ENCODE measurements at regions not wholly inside any gene's neighbourhood (a gene's known extent, or its start where the extent isn't known, plus 50 kb on each side); places are given as distances from the start of the nearest gene placed in this dataset.

DNA sequence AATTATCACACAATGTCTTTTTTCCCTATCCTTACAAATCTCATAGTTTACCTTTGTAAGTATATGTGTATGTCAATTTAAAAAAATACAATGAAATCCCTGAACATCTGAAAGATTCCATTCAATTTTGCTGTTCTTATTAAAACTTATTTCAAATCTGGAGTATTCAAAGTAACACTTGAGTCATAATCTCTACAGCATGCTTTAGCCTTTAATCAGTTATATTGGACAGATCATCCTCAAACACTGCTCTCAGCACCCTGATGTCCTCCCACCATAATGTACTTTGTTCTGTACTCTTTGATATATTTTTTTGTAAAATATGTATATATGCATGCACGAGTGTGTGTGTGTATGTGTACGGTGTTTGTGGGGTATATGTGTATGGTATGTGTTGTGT lies 83.0 kb upstream of the RPS6KA2 start:
- Histone ChIP-seq H2BK5ac (ENCODE audit: low read depth, low read length, poor library complexity, severe bottlenecking) (no peak overlapping the region), H3K9ac (ENCODE audit: low read length) (no peak overlapping the region), H3K27me3 (ENCODE audit: control insufficient read depth in 1 of 2, insufficient read depth in 1 of 2, low read length in 2 of 2) (peaks cover 3 to 11% of the 10 kb centered on the region in 2 experiments), H3K27ac (ENCODE audit: low read length, poor library complexity, severe bottlenecking) (no peak overlapping the region), H2BK12ac (ENCODE audit: low read length in 2 of 2) (no peak overlapping the region), H3K23ac (ENCODE audit: low read length in 2 of 2) (no peak overlapping the region), H3K9me3 (ENCODE audit: control insufficient read depth, low read length) (peaks cover 4% of the 10 kb centered on the region), H3K36me3 (ENCODE audit: control insufficient read depth in 1 of 2, insufficient read depth in 2 of 2, low read depth in 1 of 2, low read length in 2 of 2) (no peaks in the 10 kb centered on the region), H3K4ac (ENCODE audit: low read depth in 1 of 2, low read length in 2 of 2) (no peak overlapping the region), H3K4me1 (ENCODE audit: control insufficient read depth, insufficient read depth, low read depth, low read length) (peaks cover 2% of the 10 kb centered on the region), H4K91ac (ENCODE audit: low read length) (no peak overlapping the region), H2BK120ac (ENCODE audit: low read depth, low read length) (no peak overlapping the region), H4K8ac (ENCODE audit: low read length) (no peak overlapping the region), H2AK5ac (ENCODE audit: low read length, severe bottlenecking) (no peak overlapping the region), H3K79me1 (replicated peaks; ENCODE audit: low read length, poor library complexity, severe bottlenecking) (no peaks in the 10 kb centered on the region), H3K4me3 (ENCODE audit: insufficient read depth in 1 of 2, low read depth in 1 of 2, low read length in 2 of 2) (no peak overlapping the region), H3K14ac (ENCODE audit: low read length in 2 of 2) (no peak overlapping the region), H2BK15ac (ENCODE audit: low read depth, poor library complexity, severe bottlenecking) (no peak overlapping the region), H3K18ac (ENCODE audit: low read depth in 1 of 2, low read length in 2 of 2) (no peak overlapping the region), H2AFZ (ENCODE audit: low read depth, low read length) (no peak overlapping the region), H3K4me2 (ENCODE audit: low read length, poor library complexity, severe bottlenecking) (no peak overlapping the region)
- WGBS, result 94% methylated on average over 2 of the region's 2 CpGs
- no peak for DNase-seq

- Histone ChIP-seq H2BK15ac (ENCODE audit: low read depth, poor library complexity, severe bottlenecking) (no peak overlapping the region), H2BK12ac (ENCODE audit: low read length in 2 of 2) (no peak overlapping the region), H2BK5ac (ENCODE audit: low read depth, low read length, poor library complexity, severe bottlenecking) (no peak overlapping the region), H3K14ac (ENCODE audit: low read length in 2 of 2) (no peak overlapping the region), H3K27me3 (ENCODE audit: control insufficient read depth in 1 of 2, insufficient read depth in 1 of 2, low read length in 2 of 2) (peaks cover 12 to 26% of the 10 kb centered on the region in 2 experiments), H3K4me2 (ENCODE audit: low read length, poor library complexity, severe bottlenecking) (no peak overlapping the region), H3K4ac (ENCODE audit: low read depth in 1 of 2, low read length in 2 of 2) (no peak overlapping the region), H3K4me1 (ENCODE audit: control insufficient read depth, insufficient read depth, low read depth, low read length) (peaks cover 2% of the 10 kb centered on the region), H3K18ac (ENCODE audit: low read depth in 1 of 2, low read length in 2 of 2) (no peak overlapping the region), H4K8ac (ENCODE audit: low read length) (no peak overlapping the region), H3K9me3 (ENCODE audit: control insufficient read depth, low read length) (peaks cover 4% of the 10 kb centered on the region), H4K91ac (ENCODE audit: low read length) (no peak overlapping the region), H3K4me3 (ENCODE audit: insufficient read depth in 1 of 2, low read depth in 1 of 2, low read length in 2 of 2) (no peak overlapping the region), H2AK5ac (ENCODE audit: low read length, severe bottlenecking) (no peak overlapping the region), H3K27ac (ENCODE audit: low read length, poor library complexity, severe bottlenecking) (no peak overlapping the region), H3K9ac (ENCODE audit: low read length) (no peak overlapping the region), H3K79me1 (replicated peaks; ENCODE audit: low read length, poor library complexity, severe bottlenecking) (no peaks in the 10 kb centered on the region), H3K23ac (ENCODE audit: low read length in 2 of 2) (no peak overlapping the region), H2BK120ac (ENCODE audit: low read depth, low read length) (no peak overlapping the region), H3K36me3 (ENCODE audit: control insufficient read depth in 1 of 2, insufficient read depth in 2 of 2, low read depth in 1 of 2, low read length in 2 of 2) (no peaks in the 10 kb centered on the region), H2AFZ (ENCODE audit: low read depth, low read length) (no peak overlapping the region)
- WGBS, result 81% methylated on average over 4 of the region's 4 CpGs
- DNase-seq, result no peak
Observed at GRCh38 chr6:166708460-166708859, 81.4 kb upstream of the RPS6KA2 start.

- Histone ChIP-seq H3K36me3 (ENCODE audit: control insufficient read depth in 1 of 2, insufficient read depth in 2 of 2, low read depth in 1 of 2, low read length in 2 of 2) (no peaks in the 10 kb centered on the region), H3K27ac (ENCODE audit: low read length, poor library complexity, severe bottlenecking) (no peak overlapping the region), H3K9me3 (ENCODE audit: control insufficient read depth, low read length) (peaks cover 4% of the 10 kb centered on the region), H2AFZ (ENCODE audit: low read depth, low read length) (no peak overlapping the region), H3K4me1 (ENCODE audit: control insufficient read depth, insufficient read depth, low read depth, low read length) (peaks cover 2% of the 10 kb centered on the region), H3K14ac (ENCODE audit: low read length in 2 of 2) (no peak overlapping the region), H3K4me2 (ENCODE audit: low read length, poor library complexity, severe bottlenecking) (no peak overlapping the region), H3K4me3 (ENCODE audit: insufficient read depth in 1 of 2, low read depth in 1 of 2, low read length in 2 of 2) (no peak overlapping the region), H4K8ac (ENCODE audit: low read length) (no peak overlapping the region), H2BK15ac (ENCODE audit: low read depth, poor library complexity, severe bottlenecking) (no peak overlapping the region), H2BK12ac (ENCODE audit: low read length in 2 of 2) (no peak overlapping the region), H3K79me1 (replicated peaks; ENCODE audit: low read length, poor library complexity, severe bottlenecking) (no peaks in the 10 kb centered on the region), H4K91ac (ENCODE audit: low read length) (no peak overlapping the region), H3K4ac (ENCODE audit: low read depth in 1 of 2, low read length in 2 of 2) (no peak overlapping the region), H3K18ac (ENCODE audit: low read depth in 1 of 2, low read length in 2 of 2) (no peak overlapping the region), H3K9ac (ENCODE audit: low read length) (no peak overlapping the region), H3K23ac (ENCODE audit: low read length in 2 of 2) (no peak overlapping the region), H2BK5ac (ENCODE audit: low read depth, low read length, poor library complexity, severe bottlenecking) (no peak overlapping the region), H3K27me3 (ENCODE audit: control insufficient read depth in 1 of 2, insufficient read depth in 1 of 2, low read length in 2 of 2) (peaks cover 12 to 37% of the 10 kb centered on the region in 2 experiments), H2AK5ac (ENCODE audit: low read length, severe bottlenecking) (no peak overlapping the region), H2BK120ac (ENCODE audit: low read depth, low read length) (no peak overlapping the region)
- peak; percentile 24 for DNase-seq
- WGBS, result 27% methylated on average over 10 of the region's 10 CpGs
Observed at GRCh38 chr6:166707045-166707444, 80.0 kb upstream of the RPS6KA2 start.

DNA sequence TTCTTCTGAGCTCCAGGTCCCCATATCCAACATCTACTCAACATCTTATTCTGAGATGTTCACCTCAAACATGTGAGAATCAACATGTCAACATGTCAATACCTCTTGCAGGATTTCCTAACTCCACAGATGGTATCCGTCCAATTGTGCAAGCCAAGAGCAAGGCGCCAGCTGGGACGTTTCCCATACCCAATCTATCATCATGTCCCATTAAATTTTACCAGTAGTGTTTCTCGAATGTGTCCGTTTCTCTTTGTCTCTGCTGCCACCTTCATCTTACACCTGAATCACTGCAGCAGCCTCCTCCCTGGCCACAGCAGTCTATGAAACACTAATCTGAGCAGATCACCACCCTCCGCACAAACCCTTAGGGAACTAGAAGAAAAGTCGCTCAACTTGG lies 78.0 kb upstream of the RPS6KA2 start:
- H3K36me3 ChIP-seq (ENCODE audit: control insufficient read depth in 1 of 2, insufficient read depth in 2 of 2, low read depth in 1 of 2, low read length in 2 of 2), result no peaks in the 10 kb centered on the region
- H3K18ac ChIP-seq (ENCODE audit: low read depth in 1 of 2, low read length in 2 of 2), result no peak overlapping the region
- H3K4me3 ChIP-seq (ENCODE audit: insufficient read depth in 1 of 2, low read depth in 1 of 2, low read length in 2 of 2), result no peak overlapping the region
- peaks cover 22 to 51% of the 10 kb centered on the region in 2 experiments for H3K27me3 ChIP-seq (ENCODE audit: control insufficient read depth in 1 of 2, insufficient read depth in 1 of 2, low read length in 2 of 2)
- H3K4me2 ChIP-seq (ENCODE audit: low read length, poor library complexity, severe bottlenecking), result no peak overlapping the region
- no peak overlapping the region for H3K4ac ChIP-seq (ENCODE audit: low read depth in 1 of 2, low read length in 2 of 2)
- no peak overlapping the region for H4K8ac ChIP-seq (ENCODE audit: low read length)
- no peak overlapping the region for H2BK5ac ChIP-seq (ENCODE audit: low read depth, low read length, poor library complexity, severe bottlenecking)
- 80% methylated on average over 7 of the region's 7 CpGs for WGBS
- H3K27ac ChIP-seq (ENCODE audit: low read length, poor library complexity, severe bottlenecking), result no peak overlapping the region
- peaks cover 2% of the 10 kb centered on the region for H3K4me1 ChIP-seq (ENCODE audit: control insufficient read depth, insufficient read depth, low read depth, low read length)
- no peak overlapping the region for H3K23ac ChIP-seq (ENCODE audit: low read length in 2 of 2)
- no peak overlapping the region for H3K9ac ChIP-seq (ENCODE audit: low read length)
- H3K14ac ChIP-seq (ENCODE audit: low read length in 2 of 2), result no peak overlapping the region
- H2BK120ac ChIP-seq (ENCODE audit: low read depth, low read length), result no peak overlapping the region
- H2BK15ac ChIP-seq (ENCODE audit: low read depth, poor library complexity, severe bottlenecking), result no peak overlapping the region
- DNase-seq, result no peak
- no peak overlapping the region for H2BK12ac ChIP-seq (ENCODE audit: low read length in 2 of 2)
- no peaks in the 10 kb centered on the region for H3K79me1 ChIP-seq (replicated peaks; ENCODE audit: low read length, poor library complexity, severe bottlenecking)
- H2AFZ ChIP-seq (ENCODE audit: low read depth, low read length), result no peak overlapping the region
- H4K91ac ChIP-seq (ENCODE audit: low read length), result no peak overlapping the region
- no peak overlapping the region for H2AK5ac ChIP-seq (ENCODE audit: low read length, severe bottlenecking)
- H3K9me3 ChIP-seq (ENCODE audit: control insufficient read depth, low read length), result no peaks in the 10 kb centered on the region

Measured in mesenchymal stem cell (in vitro differentiated cells and primary cell).